ENCODE measurements at regions not wholly inside any gene's neighbourhood (a gene's known extent, or its start where the extent isn't known, plus 50 kb on each side); places are given as distances from the start of the nearest gene placed in this dataset.

GRCh38 chr2:56008661-56009431, 85.3 kb upstream of the EFEMP1 start:
- H3K4me1 Mint-ChIP-seq (ENCODE audit: low read depth), result no peaks in the 10 kb centered on the region
- ChIA-PET POLR2A (no interaction called here), CTCF (no interaction called here)
- no peak for ATAC-seq
- DNase-seq, result no peak
- H3K27ac Mint-ChIP-seq, result no peak overlapping the region
- H3K27me3 Mint-ChIP-seq (ENCODE audit: low read depth), result no peaks in the 10 kb centered on the region
- H3K9me3 Mint-ChIP-seq (ENCODE audit: insufficient read depth), result no peaks in the 10 kb centered on the region
- H3K4me3 Mint-ChIP-seq, result no peak overlapping the region
- no peaks in the 10 kb centered on the region for H3K36me3 Mint-ChIP-seq (ENCODE audit: low read depth)

- DNase-seq (no peak), ATAC-seq (no peak)
- H3K36me3 Mint-ChIP-seq (ENCODE audit: low read depth), result no peaks in the 10 kb centered on the region
- no peak overlapping the region for H3K4me3 Mint-ChIP-seq
- H3K4me1 Mint-ChIP-seq (ENCODE audit: low read depth), result no peaks in the 10 kb centered on the region
- no peak overlapping the region for H3K27ac Mint-ChIP-seq
- no peaks in the 10 kb centered on the region for H3K9me3 Mint-ChIP-seq (ENCODE audit: insufficient read depth)
- ChIA-PET POLR2A (no interaction called here), CTCF (no interaction called here)
- no peaks in the 10 kb centered on the region for H3K27me3 Mint-ChIP-seq (ENCODE audit: low read depth)
Measured at GRCh38 chr2:56009758-56010458, 86.3 kb upstream of the EFEMP1 start.

- DNase-seq (no peak), ATAC-seq (no peak)
- H3K36me3 Mint-ChIP-seq (ENCODE audit: low read depth), result no peaks in the 10 kb centered on the region
- ChIA-PET POLR2A (no interaction called here), CTCF (no interaction called here)
- no peak overlapping the region for H3K27ac Mint-ChIP-seq
- no peaks in the 10 kb centered on the region for H3K27me3 Mint-ChIP-seq (ENCODE audit: low read depth)
- no peaks in the 10 kb centered on the region for H3K9me3 Mint-ChIP-seq (ENCODE audit: insufficient read depth)
- H3K4me3 Mint-ChIP-seq, result no peak overlapping the region
- no peaks in the 10 kb centered on the region for H3K4me1 Mint-ChIP-seq (ENCODE audit: low read depth)
Measured at GRCh38 chr2:56011624-56012023, 88.0 kb upstream of the EFEMP1 start.

GRCh38 chr2:56012221-56012765, 88.7 kb upstream of the EFEMP1 start:
- POLR2A ChIA-PET, result no interaction called here
- no peaks in the 10 kb centered on the region for H3K36me3 Mint-ChIP-seq (ENCODE audit: low read depth)
- ATAC-seq, result no peak

GRCh38 chr2:56013475-56013874, 89.9 kb upstream of the EFEMP1 start:
- no peaks in the 10 kb centered on the region for H3K36me3 Mint-ChIP-seq (ENCODE audit: low read depth)
- no peak overlapping the region for H3K27ac Mint-ChIP-seq
- CTCF ChIA-PET, result no interaction called here
- no peaks in the 10 kb centered on the region for H3K4me1 Mint-ChIP-seq (ENCODE audit: low read depth)
- no peak for DNase-seq
- H3K9me3 Mint-ChIP-seq (ENCODE audit: insufficient read depth), result no peaks in the 10 kb centered on the region
- H3K4me3 Mint-ChIP-seq, result no peak overlapping the region
- POLR2A ChIA-PET, result no interaction called here
- no peaks in the 10 kb centered on the region for H3K27me3 Mint-ChIP-seq (ENCODE audit: low read depth)
- no peak for ATAC-seq

More at GRCh38 chr2:56012221-56012765, 88.7 kb upstream of the EFEMP1 start:
- H3K9me3 Mint-ChIP-seq (ENCODE audit: insufficient read depth), result no peaks in the 10 kb centered on the region
- H3K4me1 Mint-ChIP-seq (ENCODE audit: low read depth), result no peaks in the 10 kb centered on the region
- CTCF ChIA-PET, result no interaction called here
- H3K27ac Mint-ChIP-seq, result no peak overlapping the region
- DNase-seq, result no peak
- H3K4me3 Mint-ChIP-seq, result no peak overlapping the region
- H3K27me3 Mint-ChIP-seq (ENCODE audit: low read depth), result no peaks in the 10 kb centered on the region

GRCh38 chr2:56014046-56014730, 90.6 kb upstream of the EFEMP1 start:
- ChIA-PET POLR2A (no interaction called here), CTCF (no interaction called here)
- Mint-ChIP-seq H3K4me1 (ENCODE audit: low read depth) (no peaks in the 10 kb centered on the region), H3K9me3 (ENCODE audit: insufficient read depth) (no peaks in the 10 kb centered on the region), H3K36me3 (ENCODE audit: low read depth) (no peaks in the 10 kb centered on the region), H3K27ac (no peak overlapping the region), H3K4me3 (no peak overlapping the region), H3K27me3 (ENCODE audit: low read depth) (no peaks in the 10 kb centered on the region)
- ATAC-seq (no peak), DNase-seq (no peak)

GRCh38 chr2:56015711-56016115, 92.1 kb upstream of the EFEMP1 start:
- no peak for DNase-seq
- H3K9me3 Mint-ChIP-seq (ENCODE audit: insufficient read depth), result no peaks in the 10 kb centered on the region
- ATAC-seq, result no peak
- no peaks in the 10 kb centered on the region for H3K27me3 Mint-ChIP-seq (ENCODE audit: low read depth)
- H3K27ac Mint-ChIP-seq, result no peak overlapping the region
- H3K4me3 Mint-ChIP-seq, result no peak overlapping the region
- ChIA-PET CTCF (no interaction called here), POLR2A (no interaction called here)
- H3K4me1 Mint-ChIP-seq (ENCODE audit: low read depth), result no peaks in the 10 kb centered on the region
- H3K36me3 Mint-ChIP-seq (ENCODE audit: low read depth), result no peaks in the 10 kb centered on the region

GRCh38 chr2:56017784-56018183, 94.2 kb upstream of the EFEMP1 start:
- POLR2A ChIA-PET, result no interaction called here
- no peaks in the 10 kb centered on the region for H3K4me1 Mint-ChIP-seq (ENCODE audit: low read depth)
- H3K27me3 Mint-ChIP-seq (ENCODE audit: low read depth), result no peaks in the 10 kb centered on the region

GRCh38 chr2:56018267-56018666, 94.7 kb upstream of the EFEMP1 start:
- Mint-ChIP-seq H3K9me3 (ENCODE audit: insufficient read depth) (no peaks in the 10 kb centered on the region), H3K4me1 (ENCODE audit: low read depth) (no peaks in the 10 kb centered on the region), H3K36me3 (ENCODE audit: low read depth) (no peaks in the 10 kb centered on the region), H3K27me3 (ENCODE audit: low read depth) (no peaks in the 10 kb centered on the region), H3K4me3 (no peak overlapping the region), H3K27ac (no peak overlapping the region)
- DNase-seq (no peak), ATAC-seq (no peak)
- POLR2A ChIA-PET, result no interaction called here
- CTCF ChIA-PET, result interaction anchor here (0.6 kb wide), 1 partner anchor 94 kb away, joined by 3 read pairs; no protein-coding TSS in a partner anchor

More at GRCh38 chr2:56017784-56018183, 94.2 kb upstream of the EFEMP1 start:
- DNase-seq (no peak), ATAC-seq (no peak)
- H3K36me3 Mint-ChIP-seq (ENCODE audit: low read depth), result no peaks in the 10 kb centered on the region
- no peak overlapping the region for H3K27ac Mint-ChIP-seq
- no peak overlapping the region for H3K4me3 Mint-ChIP-seq
- no peaks in the 10 kb centered on the region for H3K9me3 Mint-ChIP-seq (ENCODE audit: insufficient read depth)
- CTCF ChIA-PET, result no interaction called here

- Mint-ChIP-seq H3K27ac (no peak overlapping the region), H3K36me3 (ENCODE audit: low read depth) (no peaks in the 10 kb centered on the region), H3K4me1 (ENCODE audit: low read depth) (no peaks in the 10 kb centered on the region), H3K27me3 (ENCODE audit: low read depth) (no peaks in the 10 kb centered on the region), H3K4me3 (no peak overlapping the region), H3K9me3 (ENCODE audit: insufficient read depth) (no peaks in the 10 kb centered on the region)
- ChIA-PET POLR2A (interaction anchor here (0.6 kb wide), 1 partner anchor 52 kb away, joined by 3 read pairs; no protein-coding TSS in a partner anchor), CTCF (no interaction called here)
- no peak for ATAC-seq
- no peak for DNase-seq
Measured at GRCh38 chr2:56021136-56021474, 97.5 kb upstream of the EFEMP1 start.

- no peaks in the 10 kb centered on the region for H3K27me3 Mint-ChIP-seq (ENCODE audit: low read depth)
- H3K4me3 Mint-ChIP-seq, result no peak overlapping the region
- CTCF ChIA-PET, result no interaction called here
- no peak overlapping the region for H3K27ac Mint-ChIP-seq
- H3K36me3 Mint-ChIP-seq (ENCODE audit: low read depth), result no peaks in the 10 kb centered on the region
- POLR2A ChIA-PET, result no interaction called here
- DNase-seq (no peak), ATAC-seq (no peak)
- H3K4me1 Mint-ChIP-seq (ENCODE audit: low read depth), result no peaks in the 10 kb centered on the region
- no peaks in the 10 kb centered on the region for H3K9me3 Mint-ChIP-seq (ENCODE audit: insufficient read depth)
Measured at GRCh38 chr2:56021579-56021978, 98.0 kb upstream of the EFEMP1 start.

- CTCF ChIA-PET, result no interaction called here
- no peaks in the 10 kb centered on the region for H3K9me3 Mint-ChIP-seq (ENCODE audit: insufficient read depth)
- no peaks in the 10 kb centered on the region for H3K36me3 Mint-ChIP-seq (ENCODE audit: low read depth)
- POLR2A ChIA-PET, result no interaction called here
- H3K4me3 Mint-ChIP-seq, result no peak overlapping the region
- H3K4me1 Mint-ChIP-seq (ENCODE audit: low read depth), result no peaks in the 10 kb centered on the region
- H3K27me3 Mint-ChIP-seq (ENCODE audit: low read depth), result no peaks in the 10 kb centered on the region
- no peak for ATAC-seq
- DNase-seq, result no peak
- no peak overlapping the region for H3K27ac Mint-ChIP-seq
Measured at GRCh38 chr2:56025469-56026193, 102.0 kb upstream of the EFEMP1 start.
